CD4-positive, alpha-beta T cell treated with Interferon gamma for 1 hour (primary cell): ENCODE measurements at regions not wholly inside any gene's neighbourhood (a gene's known extent, or its start where the extent isn't known, plus 50 kb on each side); places are given as distances from the start of the nearest gene placed in this dataset.
A peak's percentile ranks its signal among the peaks of the same experiment; 100 is the strongest.
"Not testable (repeated sequence)": the region's sequence is repeated elsewhere in the genome, so short reads cannot be mapped to it uniquely, and the experiment has no call there.

Source experiments
- DNase-seq: peaks from one replicate; pipeline ENCODE4 v3.0.0-alpha.2; 2020

- no peak for DNase-seq
These were observed 225.3 kb downstream of the DLEU7 start for GRCh38 chr13:50618206-50618605.

GRCh38 chr13:50626101-50626547, 217.4 kb downstream of the DLEU7 start:
- peak; percentile 59 for DNase-seq

GRCh38 chr13:50627111-50627510, 216.4 kb downstream of the DLEU7 start:
- DNase-seq: no peak

- not testable (repeated sequence) for DNase-seq
These were observed 215.0 kb downstream of the DLEU7 start for GRCh38 chr13:50628512-50628911.

- no peak for DNase-seq
These were observed 214.0 kb downstream of the DLEU7 start for GRCh38 chr13:50629497-50629896.

GRCh38 chr13:50629966-50630365, 213.5 kb downstream of the DLEU7 start:
- DNase-seq: no peak

- no peak for DNase-seq
These were observed 212.5 kb downstream of the DLEU7 start for GRCh38 chr13:50631041-50631440.

- DNase-seq: no peak
These were observed 209.2 kb downstream of the DLEU7 start for GRCh38 chr13:50634339-50634738.

GRCh38 chr13:50635504-50635903, 208.0 kb downstream of the DLEU7 start:
- DNase-seq: peak; percentile 77

GRCh38 chr13:50636007-50636704, 207.3 kb downstream of the DLEU7 start:
- peak; percentile 45 for DNase-seq

GRCh38 chr13:50643060-50643459, 200.4 kb downstream of the DLEU7 start:
- no peak for DNase-seq

GRCh38 chr13:50644081-50644871, 199.2 kb downstream of the DLEU7 start:
- DNase-seq: no peak

- DNase-seq: no peak
These were observed 198.4 kb downstream of the DLEU7 start for GRCh38 chr13:50645092-50645491.

- no peak for DNase-seq
These were observed 197.4 kb downstream of the DLEU7 start for GRCh38 chr13:50646070-50646469.

GRCh38 chr13:50649211-50649610, 194.3 kb downstream of the DLEU7 start:
- DNase-seq: no peak

- no peak for DNase-seq
These were observed 192.6 kb downstream of the DLEU7 start for GRCh38 chr13:50650592-50651504.

GRCh38 chr13:50651922-50652321, 191.6 kb downstream of the DLEU7 start:
- DNase-seq: no peak

GRCh38 chr13:50654331-50654730, 189.2 kb downstream of the DLEU7 start:
- no peak for DNase-seq

- not testable (repeated sequence) for DNase-seq
These were observed 181.6 kb downstream of the DLEU7 start for GRCh38 chr13:50661881-50662280.

- no peak for DNase-seq
These were observed 178.5 kb downstream of the DLEU7 start for GRCh38 chr13:50664951-50665350.

- DNase-seq: no peak
These were observed 175.4 kb downstream of the DLEU7 start for GRCh38 chr13:50668049-50668448.

GRCh38 chr13:50668691-50669271, 174.7 kb downstream of the DLEU7 start:
- DNase-seq: no peak

- DNase-seq: no peak
These were observed 173.2 kb downstream of the DLEU7 start for GRCh38 chr13:50670272-50670671.
